ENCODE measurements at regions not wholly inside any gene's neighbourhood (a gene's known extent, or its start where the extent isn't known, plus 50 kb on each side); places are given as distances from the start of the nearest gene placed in this dataset.

DNA sequence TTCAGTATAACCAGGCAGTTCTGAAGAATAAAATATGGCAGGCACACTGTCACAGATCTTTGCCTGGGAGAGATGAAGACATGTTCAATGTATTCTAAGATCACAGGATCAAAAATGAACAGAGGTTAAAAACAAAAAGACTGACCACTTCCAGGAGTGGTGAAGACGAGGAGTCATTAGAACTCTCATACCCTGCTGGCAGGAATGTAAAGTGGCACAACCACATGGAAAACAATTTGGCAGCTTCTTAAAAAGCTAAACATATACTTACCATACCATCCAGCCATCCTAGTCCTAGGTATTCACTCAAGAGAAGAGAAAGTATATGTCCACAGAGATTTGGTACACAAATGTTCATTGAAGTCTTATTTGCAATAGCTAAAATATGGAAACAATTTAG is 406.3 kb downstream of the NPIPA8 start:
- Histone ChIP-seq H3K4me1 (ENCODE audit: insufficient read depth, low read length) (no peaks in the 10 kb centered on the region), H3K4me2 (ENCODE audit: insufficient read depth, low read length) (no peak overlapping the region), H3K9me3 (ENCODE audit: low read depth, low read length) (no peaks in the 10 kb centered on the region), H3K27ac (ENCODE audit: low read depth, low read length) (no peak overlapping the region), H3K4me3 (ENCODE audit: insufficient read depth, low read length) (no peak overlapping the region), H2AFZ (ENCODE audit: low read length) (no peak overlapping the region), H3K36me3 (ENCODE audit: insufficient read depth, low read length) (no peaks in the 10 kb centered on the region), H3K27me3 (ENCODE audit: insufficient read depth, low read length) (no peaks in the 10 kb centered on the region), H3K79me2 (ENCODE audit: insufficient read depth, low read length) (no peaks in the 10 kb centered on the region), H4K20me1 (ENCODE audit: insufficient read depth, low read length) (no peaks in the 10 kb centered on the region)
- DNase-seq (ENCODE audit: insufficient read length, low spot score, missing footprints), result no peak
- TF ChIP-seq, protein P1, sequence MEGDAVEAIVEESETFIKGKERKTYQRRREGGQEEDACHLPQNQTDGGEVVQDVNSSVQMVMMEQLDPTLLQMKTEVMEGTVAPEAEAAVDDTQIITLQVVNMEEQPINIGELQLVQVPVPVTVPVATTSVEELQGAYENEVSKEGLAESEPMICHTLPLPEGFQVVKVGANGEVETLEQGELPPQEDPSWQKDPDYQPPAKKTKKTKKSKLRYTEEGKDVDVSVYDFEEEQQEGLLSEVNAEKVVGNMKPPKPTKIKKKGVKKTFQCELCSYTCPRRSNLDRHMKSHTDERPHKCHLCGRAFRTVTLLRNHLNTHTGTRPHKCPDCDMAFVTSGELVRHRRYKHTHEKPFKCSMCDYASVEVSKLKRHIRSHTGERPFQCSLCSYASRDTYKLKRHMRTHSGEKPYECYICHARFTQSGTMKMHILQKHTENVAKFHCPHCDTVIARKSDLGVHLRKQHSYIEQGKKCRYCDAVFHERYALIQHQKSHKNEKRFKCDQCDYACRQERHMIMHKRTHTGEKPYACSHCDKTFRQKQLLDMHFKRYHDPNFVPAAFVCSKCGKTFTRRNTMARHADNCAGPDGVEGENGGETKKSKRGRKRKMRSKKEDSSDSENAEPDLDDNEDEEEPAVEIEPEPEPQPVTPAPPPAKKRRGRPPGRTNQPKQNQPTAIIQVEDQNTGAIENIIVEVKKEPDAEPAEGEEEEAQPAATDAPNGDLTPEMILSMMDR (IDR thresholded peaks at IDR 0.05; ENCODE audit: extremely low read depth, low read depth, low read length), result no peak

DNA sequence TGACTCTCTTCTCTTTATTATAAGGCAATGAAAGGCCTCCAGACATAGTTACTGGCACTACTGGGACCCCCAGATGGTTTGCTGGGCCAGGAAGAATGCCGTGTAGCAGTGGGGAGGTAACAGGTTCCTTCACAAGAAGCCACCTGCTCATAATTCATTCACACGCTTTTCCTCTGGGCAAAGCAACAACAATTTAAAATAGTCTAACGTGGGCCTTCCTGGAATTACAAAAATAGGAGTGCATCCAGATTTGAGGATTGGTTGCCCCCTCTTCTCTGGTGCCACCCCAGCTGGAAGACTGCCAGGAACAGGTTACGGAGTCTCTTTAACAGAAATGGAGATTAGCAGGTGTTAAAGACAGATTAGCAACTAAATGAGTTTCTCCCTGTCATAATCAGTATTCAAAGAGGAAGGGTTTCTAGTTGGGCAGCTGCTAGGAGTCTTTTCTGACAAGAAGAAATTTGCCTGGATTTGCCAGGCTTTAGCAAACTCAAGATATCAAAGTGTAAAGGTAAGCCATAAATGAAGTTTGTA is 409.6 kb downstream of the NPIPA8 start:
- Histone ChIP-seq H3K27me3 (ENCODE audit: insufficient read depth, low read length) (no peaks in the 10 kb centered on the region), H4K20me1 (ENCODE audit: insufficient read depth, low read length) (no peaks in the 10 kb centered on the region), H3K4me1 (ENCODE audit: insufficient read depth, low read length) (no peaks in the 10 kb centered on the region), H3K79me2 (ENCODE audit: insufficient read depth, low read length) (no peaks in the 10 kb centered on the region), H3K36me3 (ENCODE audit: insufficient read depth, low read length) (no peaks in the 10 kb centered on the region), H3K4me3 (ENCODE audit: insufficient read depth, low read length) (no peak overlapping the region), H3K27ac (ENCODE audit: low read depth, low read length) (no peak overlapping the region), H3K9me3 (ENCODE audit: low read depth, low read length) (no peaks in the 10 kb centered on the region), H3K4me2 (ENCODE audit: insufficient read depth, low read length) (no peak overlapping the region), H2AFZ (ENCODE audit: low read length) (no peak overlapping the region)
- TF ChIP-seq, protein P1 (IDR thresholded peaks at IDR 0.05; ENCODE audit: extremely low read depth, low read depth, low read length), result no peak
- DNase-seq (ENCODE audit: insufficient read length, low spot score, missing footprints), result no peak

DNA sequence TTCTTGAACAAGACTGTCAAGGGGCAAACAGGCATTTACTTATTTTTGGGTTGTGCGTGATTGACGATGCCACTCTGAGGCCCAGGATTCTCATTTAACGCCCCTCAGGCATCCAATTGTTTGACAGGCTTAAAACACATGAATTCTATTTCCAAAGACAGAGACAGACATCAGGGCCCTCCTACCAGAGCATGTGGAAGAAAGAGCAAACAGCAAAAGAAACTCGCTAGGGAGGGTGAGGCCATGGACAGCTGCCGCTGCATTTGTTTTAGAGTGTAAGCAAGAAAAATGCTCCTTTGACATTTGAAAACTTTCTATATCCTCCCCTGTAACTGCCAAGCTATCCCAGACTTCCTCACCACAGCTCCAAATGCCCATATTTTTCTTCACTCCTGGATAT is 410.1 kb downstream of the NPIPA8 start:
- DNase-seq (ENCODE audit: insufficient read length, low spot score, missing footprints), result no peak
- TF ChIP-seq, protein P1 (IDR thresholded peaks at IDR 0.05; ENCODE audit: extremely low read depth, low read depth, low read length), result no peak

DNA sequence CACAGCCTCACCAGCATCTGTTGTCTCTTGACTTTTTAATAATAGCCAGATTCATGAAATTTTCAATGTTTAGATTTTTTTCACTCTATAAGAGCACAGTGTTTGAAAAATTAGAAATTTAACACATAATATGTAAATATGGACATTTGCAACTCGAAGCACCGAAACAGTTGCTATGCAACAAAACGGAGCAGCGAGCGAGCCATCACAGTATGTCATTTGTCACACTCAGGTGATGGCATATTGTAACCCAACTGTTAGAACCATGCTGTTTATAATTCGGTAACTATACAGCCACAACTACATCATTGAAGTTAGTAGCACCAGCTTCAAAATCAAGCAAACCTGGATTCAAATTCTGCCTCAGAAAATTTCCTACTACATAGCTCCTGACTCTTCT is 410.8 kb downstream of the NPIPA8 start:
- H3K4me2 ChIP-seq (ENCODE audit: insufficient read depth, low read length), result no peak overlapping the region
- H3K27me3 ChIP-seq (ENCODE audit: insufficient read depth, low read length), result no peaks in the 10 kb centered on the region
- no peak overlapping the region for H3K4me3 ChIP-seq (ENCODE audit: insufficient read depth, low read length)
- no peaks in the 10 kb centered on the region for H3K36me3 ChIP-seq (ENCODE audit: insufficient read depth, low read length)
- H3K4me1 ChIP-seq (ENCODE audit: insufficient read depth, low read length), result no peaks in the 10 kb centered on the region
- H2AFZ ChIP-seq (ENCODE audit: low read length), result no peak overlapping the region
- H3K27ac ChIP-seq (ENCODE audit: low read depth, low read length), result no peak overlapping the region
- DNase-seq (ENCODE audit: insufficient read length, low spot score, missing footprints), result no peak
- no peaks in the 10 kb centered on the region for H4K20me1 ChIP-seq (ENCODE audit: insufficient read depth, low read length)
- H3K9me3 ChIP-seq (ENCODE audit: low read depth, low read length), result no peaks in the 10 kb centered on the region
- TF ChIP-seq, protein P1 (IDR thresholded peaks at IDR 0.05; ENCODE audit: extremely low read depth, low read depth, low read length), result no peak
- H3K79me2 ChIP-seq (ENCODE audit: insufficient read depth, low read length), result no peaks in the 10 kb centered on the region

More for the DNA sequence above, 410.1 kb downstream of the NPIPA8 start:
- Histone ChIP-seq H3K27ac (ENCODE audit: low read depth, low read length) (no peak overlapping the region), H3K36me3 (ENCODE audit: insufficient read depth, low read length) (no peaks in the 10 kb centered on the region), H3K27me3 (ENCODE audit: insufficient read depth, low read length) (no peaks in the 10 kb centered on the region), H3K4me2 (ENCODE audit: insufficient read depth, low read length) (no peak overlapping the region), H4K20me1 (ENCODE audit: insufficient read depth, low read length) (no peaks in the 10 kb centered on the region), H3K79me2 (ENCODE audit: insufficient read depth, low read length) (no peaks in the 10 kb centered on the region), H3K4me1 (ENCODE audit: insufficient read depth, low read length) (no peaks in the 10 kb centered on the region), H2AFZ (ENCODE audit: low read length) (no peak overlapping the region), H3K9me3 (ENCODE audit: low read depth, low read length) (no peaks in the 10 kb centered on the region), H3K4me3 (ENCODE audit: insufficient read depth, low read length) (no peak overlapping the region)

All from osteoblast (primary cell).